Esophagus muscularis mucosa (tissue), 3 donors: ENCODE measurements at regions not wholly inside any gene's neighbourhood (a gene's known extent, or its start where the extent isn't known, plus 50 kb on each side); places are given as distances from the start of the nearest gene placed in this dataset.
A peak's percentile ranks its signal among the peaks of the same experiment; 100 is the strongest.

Source experiments
- CTCF ChIP-seq, 3 experiments: fragments of 200-600 bp in 2 of 3; fragments of 450-650 bp in 1 of 3; sonication (generic) in 2 of 3; IDR thresholded peaks; one replicate each; pipeline ENCODE4 v1.5.1; 2017 to 2019; ENCODE audit warnings: antibody characterized with exemption in 3 of 3, mild to moderate bottlenecking in 2 of 3, moderate library complexity in 1 of 3
- POLR2A ChIP-seq: fragments of 450-650 bp; IDR thresholded peaks from one replicate; pipeline ENCODE4 v1.6.1; 2017; ENCODE audit warnings: antibody characterized with exemption, moderate library complexity, mild to moderate bottlenecking, low read depth

DNA sequence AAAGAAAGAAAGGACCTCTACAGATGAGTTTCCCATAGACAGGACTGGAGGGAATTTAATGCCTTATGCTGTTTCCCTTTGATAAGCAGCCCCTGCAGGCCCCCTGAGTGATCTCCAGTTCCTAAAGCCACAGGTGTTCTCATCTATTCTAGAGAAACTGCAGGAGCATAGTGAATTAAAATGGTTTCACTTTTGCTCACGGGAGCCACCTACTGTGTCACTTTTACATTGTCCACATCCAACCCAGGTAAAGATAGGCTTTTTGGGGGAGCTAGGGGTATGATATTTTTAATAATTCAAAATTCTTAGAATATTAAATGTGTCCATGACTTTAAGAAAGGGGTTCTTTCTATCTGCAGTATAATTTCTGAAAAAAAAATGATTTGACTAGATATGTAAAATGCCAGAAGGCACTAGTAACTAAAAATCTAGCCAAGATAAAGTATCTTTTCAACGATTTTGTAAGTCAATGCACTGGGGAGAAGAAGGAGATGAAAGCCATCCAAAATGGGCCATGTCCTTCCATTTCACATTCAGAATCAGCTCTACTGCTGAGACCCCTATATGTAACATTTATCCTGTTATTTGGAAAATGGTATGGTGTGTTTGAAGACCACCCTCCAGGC, 267.3 kb upstream of the DUSP10 start:
- TF ChIP-seq CTCF (IDR thresholded peaks at IDR 0.05) (peak; percentile 13 to 45 (median 40)), POLR2A (no peak)
